ENCODE measurements at regions not wholly inside any gene's neighbourhood (a gene's known extent, or its start where the extent isn't known, plus 50 kb on each side); places are given as distances from the start of the nearest gene placed in this dataset.

GRCh38 chr18:43949291-43949690 is 672.0 kb upstream of the SYT4 start:
- DNase-seq: no peak
- Histone ChIP-seq H3K4me1 (no peaks in the 10 kb centered on the region), H3K36me3 (ENCODE audit: low read depth, missing control alignments) (no peaks in the 10 kb centered on the region), H3K9me3 (no peaks in the 10 kb centered on the region), H3K27me3 (no peaks in the 10 kb centered on the region), H3K4me3 (no peak overlapping the region), H3K27ac (no peak overlapping the region)
- intact Hi-C loops (cut with DNase I; ENCODE audit: low total_unique reads): no loop called here
- 91% methylated on average over 2 of the region's 2 CpGs for WGBS, 2 donors
- TF ChIP-seq POLR2A (IDR thresholded peaks at IDR 0.05) (no peak), CTCF (IDR thresholded peaks at IDR 0.05) (no peak)

GRCh38 chr18:43950062-43950461 is 672.8 kb upstream of the SYT4 start:
- Histone ChIP-seq H3K4me3 (no peak overlapping the region), H3K27me3 (no peaks in the 10 kb centered on the region), H3K36me3 (ENCODE audit: low read depth, missing control alignments) (no peaks in the 10 kb centered on the region), H3K4me1 (no peaks in the 10 kb centered on the region), H3K9me3 (no peaks in the 10 kb centered on the region), H3K27ac (no peak overlapping the region)
- whole genome bisulfite sequencing, 2 donors: 90 to 94% methylated on average over 3 of the region's 3 CpGs
- TF ChIP-seq POLR2A (IDR thresholded peaks at IDR 0.05) (no peak), CTCF (IDR thresholded peaks at IDR 0.05) (no peak)
- DNase-seq: no peak
- intact Hi-C loops (cut with DNase I; ENCODE audit: low total_unique reads): no loop called here

DNA sequence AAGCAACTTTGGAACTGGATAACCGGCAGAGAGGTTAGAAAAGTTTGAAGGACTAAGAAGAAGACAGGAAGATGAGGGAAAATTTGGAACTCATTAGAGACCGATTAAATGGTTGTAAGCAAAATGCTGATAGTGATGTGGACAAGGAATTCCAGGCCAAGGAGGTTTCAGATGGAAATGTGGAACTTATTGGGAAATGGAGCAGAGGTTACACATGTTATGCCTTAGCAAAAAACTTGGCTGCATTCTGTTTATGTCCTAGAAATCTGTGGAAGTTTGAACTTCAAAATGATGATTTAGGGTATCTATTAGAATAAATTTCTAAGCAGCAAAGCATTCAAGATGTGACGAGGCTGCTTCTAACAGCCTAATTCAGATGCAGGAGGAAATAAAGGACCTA is 675.1 kb upstream of the SYT4 start:
- Histone ChIP-seq H3K9me3 (no peaks in the 10 kb centered on the region), H3K27ac (no peak overlapping the region), H3K4me1 (no peaks in the 10 kb centered on the region), H3K27me3 (no peaks in the 10 kb centered on the region), H3K36me3 (ENCODE audit: low read depth, missing control alignments) (no peaks in the 10 kb centered on the region), H3K4me3 (no peak overlapping the region)
- WGBS, 2 donors: 66 to 72% methylated on average over 3 of the region's 3 CpGs
- DNase-seq: no peak
- intact Hi-C loops (cut with DNase I; ENCODE audit: low total_unique reads): no loop called here
- TF ChIP-seq CTCF (IDR thresholded peaks at IDR 0.05) (no peak), POLR2A (IDR thresholded peaks at IDR 0.05) (no peak)

DNA sequence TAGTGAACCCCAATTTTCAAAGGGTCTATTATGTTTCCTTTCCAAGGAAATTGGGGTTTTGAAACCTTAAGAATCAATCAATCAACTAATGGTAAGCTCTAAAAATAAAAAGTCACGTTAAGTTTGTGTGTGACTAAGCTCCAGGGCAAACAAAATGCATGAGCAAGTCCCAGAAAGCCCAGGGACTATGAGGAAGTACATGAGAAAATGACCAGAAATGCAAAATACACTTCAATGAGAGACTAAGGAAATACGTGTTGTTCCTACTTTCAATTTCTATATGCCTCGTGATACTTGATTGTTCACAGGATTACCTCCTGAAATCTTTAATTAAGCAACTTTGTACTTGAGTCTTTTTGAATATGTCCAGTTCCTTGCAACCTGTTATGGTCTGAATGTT is 684.4 kb upstream of the SYT4 start:
- Histone ChIP-seq H3K27ac (no peak overlapping the region), H3K9me3 (no peaks in the 10 kb centered on the region), H3K36me3 (ENCODE audit: low read depth, missing control alignments) (no peaks in the 10 kb centered on the region), H3K27me3 (no peaks in the 10 kb centered on the region), H3K4me1 (no peaks in the 10 kb centered on the region), H3K4me3 (no peak overlapping the region)
- WGBS, 2 donors: 68 to 81% methylated on average over 3 of the region's 3 CpGs
- TF ChIP-seq CTCF (IDR thresholded peaks at IDR 0.05) (no peak), POLR2A (IDR thresholded peaks at IDR 0.05) (no peak)
- intact Hi-C loops (cut with DNase I; ENCODE audit: low total_unique reads): no loop called here
- no peak for DNase-seq

DNA sequence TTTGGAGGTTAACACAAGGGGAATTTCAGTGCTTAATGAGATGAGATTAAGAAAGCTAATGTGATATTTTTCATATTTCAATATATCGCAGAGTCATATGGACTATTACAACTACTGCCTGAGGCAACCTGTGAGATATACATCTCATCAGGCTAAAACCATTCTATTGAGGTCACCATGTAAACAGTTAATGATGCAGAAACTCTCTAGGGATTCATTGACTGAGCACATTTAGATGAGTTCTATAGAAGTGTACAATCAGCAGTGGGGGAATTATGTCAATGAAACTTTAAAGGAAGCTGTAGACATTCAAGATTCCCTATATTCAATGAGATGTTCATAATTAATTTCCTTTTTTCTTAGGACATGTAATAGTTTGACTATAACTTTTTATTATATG is 687.4 kb upstream of the SYT4 start:
- WGBS, 2 donors: 97% methylated on average over 1 of the region's 1 CpG
- H3K4me1 ChIP-seq: no peaks in the 10 kb centered on the region
- no peaks in the 10 kb centered on the region for H3K9me3 ChIP-seq
- no peak overlapping the region for H3K27ac ChIP-seq
- intact Hi-C loops (cut with DNase I; ENCODE audit: low total_unique reads): no loop called here
- no peak for DNase-seq
- H3K27me3 ChIP-seq: no peaks in the 10 kb centered on the region
- no peak for TF ChIP-seq CTCF (IDR thresholded peaks at IDR 0.05)
- TF ChIP-seq POLR2A (IDR thresholded peaks at IDR 0.05): no peak
- no peaks in the 10 kb centered on the region for H3K36me3 ChIP-seq (ENCODE audit: low read depth, missing control alignments)
- H3K4me3 ChIP-seq: no peak overlapping the region
